Prostate gland (tissue), 2 donors: ENCODE measurements at regions not wholly inside any gene's neighbourhood (a gene's known extent, or its start where the extent isn't known, plus 50 kb on each side); places are given as distances from the start of the nearest gene placed in this dataset.

Experiments
- CTCF ChIP-seq, 4 experiments: fragments of 200-600 bp in 2 of 4; fragments of 450-650 bp in 2 of 4; sonication (generic) in 2 of 4; IDR thresholded peaks; 1 replicate in 3 of 4; 2 replicates in 1 of 4; pipeline ENCODE4 v1.5.1; 2016 to 2019; ENCODE audit warnings: antibody characterized with exemption in 4 of 4, mild to moderate bottlenecking in 2 of 4, moderate library complexity in 2 of 4
- POLR2A ChIP-seq: fragments of 450-650 bp; IDR thresholded peaks from one replicate; pipeline ENCODE4 v1.6.1; 2016; ENCODE audit warnings: antibody characterized with exemption, mild to moderate bottlenecking

GRCh38 chr2:78592491-78592890 lies 433.0 kb upstream of the REG3G start:
- TF ChIP-seq CTCF (IDR thresholded peaks at IDR 0.05) (no peak), POLR2A (no peak)
